ENCODE measurements at regions not wholly inside any gene's neighbourhood (a gene's known extent, or its start where the extent isn't known, plus 50 kb on each side); places are given as distances from the start of the nearest gene placed in this dataset.

DNA sequence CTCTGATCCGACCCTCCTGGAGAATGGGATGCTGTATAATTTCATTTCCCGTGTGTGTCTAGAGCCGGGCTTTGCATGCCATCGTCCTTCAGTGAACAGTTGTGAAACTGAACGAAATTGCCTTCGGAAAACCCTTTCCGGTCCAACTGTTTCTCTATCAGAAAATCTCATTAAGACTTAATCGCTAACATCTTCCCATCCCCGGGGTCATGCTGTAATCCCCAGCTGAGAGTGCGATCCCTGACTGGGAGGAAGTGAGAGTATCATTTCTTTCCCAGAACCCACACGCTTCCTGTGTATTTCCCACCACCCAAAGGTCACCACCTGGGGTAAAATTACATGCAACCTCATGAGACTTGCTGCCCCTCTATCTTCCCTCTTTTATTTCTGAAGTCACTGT, 75.6 kb upstream of the RBFOX1 start:
- H3K4me1 ChIP-seq (ENCODE audit: insufficient read depth): no peaks in the 10 kb centered on the region
- no peak for TF ChIP-seq ZNF331 (CRISPR knock-in tag; IDR thresholded peaks at IDR 0.05; ENCODE audit: low read depth)
- TF ChIP-seq, protein P1, sequence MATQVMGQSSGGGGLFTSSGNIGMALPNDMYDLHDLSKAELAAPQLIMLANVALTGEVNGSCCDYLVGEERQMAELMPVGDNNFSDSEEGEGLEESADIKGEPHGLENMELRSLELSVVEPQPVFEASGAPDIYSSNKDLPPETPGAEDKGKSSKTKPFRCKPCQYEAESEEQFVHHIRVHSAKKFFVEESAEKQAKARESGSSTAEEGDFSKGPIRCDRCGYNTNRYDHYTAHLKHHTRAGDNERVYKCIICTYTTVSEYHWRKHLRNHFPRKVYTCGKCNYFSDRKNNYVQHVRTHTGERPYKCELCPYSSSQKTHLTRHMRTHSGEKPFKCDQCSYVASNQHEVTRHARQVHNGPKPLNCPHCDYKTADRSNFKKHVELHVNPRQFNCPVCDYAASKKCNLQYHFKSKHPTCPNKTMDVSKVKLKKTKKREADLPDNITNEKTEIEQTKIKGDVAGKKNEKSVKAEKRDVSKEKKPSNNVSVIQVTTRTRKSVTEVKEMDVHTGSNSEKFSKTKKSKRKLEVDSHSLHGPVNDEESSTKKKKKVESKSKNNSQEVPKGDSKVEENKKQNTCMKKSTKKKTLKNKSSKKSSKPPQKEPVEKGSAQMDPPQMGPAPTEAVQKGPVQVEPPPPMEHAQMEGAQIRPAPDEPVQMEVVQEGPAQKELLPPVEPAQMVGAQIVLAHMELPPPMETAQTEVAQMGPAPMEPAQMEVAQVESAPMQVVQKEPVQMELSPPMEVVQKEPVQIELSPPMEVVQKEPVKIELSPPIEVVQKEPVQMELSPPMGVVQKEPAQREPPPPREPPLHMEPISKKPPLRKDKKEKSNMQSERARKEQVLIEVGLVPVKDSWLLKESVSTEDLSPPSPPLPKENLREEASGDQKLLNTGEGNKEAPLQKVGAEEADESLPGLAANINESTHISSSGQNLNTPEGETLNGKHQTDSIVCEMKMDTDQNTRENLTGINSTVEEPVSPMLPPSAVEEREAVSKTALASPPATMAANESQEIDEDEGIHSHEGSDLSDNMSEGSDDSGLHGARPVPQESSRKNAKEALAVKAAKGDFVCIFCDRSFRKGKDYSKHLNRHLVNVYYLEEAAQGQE (IDR thresholded peaks at IDR 0.05; ENCODE audit: unreplicated experiment): no peak
- TF ChIP-seq, protein P2, sequence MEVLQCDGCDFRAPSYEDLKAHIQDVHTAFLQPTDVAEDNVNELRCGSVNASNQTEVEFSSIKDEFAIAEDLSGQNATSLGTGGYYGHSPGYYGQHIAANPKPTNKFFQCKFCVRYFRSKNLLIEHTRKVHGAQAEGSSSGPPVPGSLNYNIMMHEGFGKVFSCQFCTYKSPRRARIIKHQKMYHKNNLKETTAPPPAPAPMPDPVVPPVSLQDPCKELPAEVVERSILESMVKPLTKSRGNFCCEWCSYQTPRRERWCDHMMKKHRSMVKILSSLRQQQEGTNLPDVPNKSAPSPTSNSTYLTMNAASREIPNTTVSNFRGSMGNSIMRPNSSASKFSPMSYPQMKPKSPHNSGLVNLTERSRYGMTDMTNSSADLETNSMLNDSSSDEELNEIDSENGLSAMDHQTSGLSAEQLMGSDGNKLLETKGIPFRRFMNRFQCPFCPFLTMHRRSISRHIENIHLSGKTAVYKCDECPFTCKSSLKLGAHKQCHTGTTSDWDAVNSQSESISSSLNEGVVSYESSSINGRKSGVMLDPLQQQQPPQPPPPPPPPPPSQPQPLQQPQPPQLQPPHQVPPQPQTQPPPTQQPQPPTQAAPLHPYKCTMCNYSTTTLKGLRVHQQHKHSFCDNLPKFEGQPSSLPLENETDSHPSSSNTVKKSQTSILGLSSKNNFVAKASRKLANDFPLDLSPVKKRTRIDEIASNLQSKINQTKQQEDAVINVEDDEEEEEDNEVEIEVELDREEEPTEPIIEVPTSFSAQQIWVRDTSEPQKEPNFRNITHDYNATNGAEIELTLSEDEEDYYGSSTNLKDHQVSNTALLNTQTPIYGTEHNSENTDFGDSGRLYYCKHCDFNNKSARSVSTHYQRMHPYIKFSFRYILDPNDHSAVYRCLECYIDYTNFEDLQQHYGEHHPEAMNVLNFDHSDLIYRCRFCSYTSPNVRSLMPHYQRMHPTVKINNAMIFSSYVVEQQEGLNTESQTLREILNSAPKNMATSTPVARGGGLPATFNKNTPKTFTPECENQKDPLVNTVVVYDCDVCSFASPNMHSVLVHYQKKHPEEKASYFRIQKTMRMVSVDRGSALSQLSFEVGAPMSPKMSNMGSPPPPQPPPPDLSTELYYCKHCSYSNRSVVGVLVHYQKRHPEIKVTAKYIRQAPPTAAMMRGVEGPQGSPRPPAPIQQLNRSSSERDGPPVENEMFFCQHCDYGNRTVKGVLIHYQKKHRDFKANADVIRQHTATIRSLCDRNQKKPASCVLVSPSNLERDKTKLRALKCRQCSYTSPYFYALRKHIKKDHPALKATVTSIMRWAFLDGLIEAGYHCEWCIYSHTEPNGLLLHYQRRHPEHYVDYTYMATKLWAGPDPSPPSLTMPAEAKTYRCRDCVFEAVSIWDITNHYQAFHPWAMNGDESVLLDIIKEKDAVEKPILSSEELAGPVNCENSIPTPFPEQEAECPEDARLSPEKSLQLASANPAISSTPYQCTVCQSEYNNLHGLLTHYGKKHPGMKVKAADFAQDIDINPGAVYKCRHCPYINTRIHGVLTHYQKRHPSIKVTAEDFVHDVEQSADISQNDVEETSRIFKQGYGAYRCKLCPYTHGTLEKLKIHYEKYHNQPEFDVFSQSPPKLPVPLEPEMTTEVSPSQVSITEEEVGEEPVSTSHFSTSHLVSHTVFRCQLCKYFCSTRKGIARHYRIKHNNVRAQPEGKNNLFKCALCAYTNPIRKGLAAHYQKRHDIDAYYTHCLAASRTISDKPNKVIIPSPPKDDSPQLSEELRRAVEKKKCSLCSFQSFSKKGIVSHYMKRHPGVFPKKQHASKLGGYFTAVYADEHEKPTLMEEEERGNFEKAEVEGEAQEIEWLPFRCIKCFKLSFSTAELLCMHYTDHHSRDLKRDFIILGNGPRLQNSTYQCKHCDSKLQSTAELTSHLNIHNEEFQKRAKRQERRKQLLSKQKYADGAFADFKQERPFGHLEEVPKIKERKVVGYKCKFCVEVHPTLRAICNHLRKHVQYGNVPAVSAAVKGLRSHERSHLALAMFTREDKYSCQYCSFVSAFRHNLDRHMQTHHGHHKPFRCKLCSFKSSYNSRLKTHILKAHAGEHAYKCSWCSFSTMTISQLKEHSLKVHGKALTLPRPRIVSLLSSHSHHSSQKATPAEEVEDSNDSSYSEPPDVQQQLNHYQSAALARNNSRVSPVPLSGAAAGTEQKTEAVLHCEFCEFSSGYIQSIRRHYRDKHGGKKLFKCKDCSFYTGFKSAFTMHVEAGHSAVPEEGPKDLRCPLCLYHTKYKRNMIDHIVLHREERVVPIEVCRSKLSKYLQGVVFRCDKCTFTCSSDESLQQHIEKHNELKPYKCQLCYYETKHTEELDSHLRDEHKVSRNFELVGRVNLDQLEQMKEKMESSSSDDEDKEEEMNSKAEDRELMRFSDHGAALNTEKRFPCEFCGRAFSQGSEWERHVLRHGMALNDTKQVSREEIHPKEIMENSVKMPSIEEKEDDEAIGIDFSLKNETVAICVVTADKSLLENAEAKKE (CRISPR knock-in tag; IDR thresholded peaks at IDR 0.05): no peak
- TF ChIP-seq EZH2 (IDR thresholded peaks at IDR 0.05; ENCODE audit: low read depth, unreplicated experiment): no peak
- TF ChIP-seq STAT1 (IDR thresholded peaks at IDR 0.05; ENCODE audit: unreplicated experiment): no peak
- no peak for TF ChIP-seq NANOG (IDR thresholded peaks at IDR 0.05; ENCODE audit: borderline replicate concordance)
- no peak overlapping the region for H3K4me3 Mint-ChIP-seq

More for the DNA sequence above, 75.6 kb upstream of the RBFOX1 start:
- ATAC-seq: no peak
- H3F3A ChIP-seq (replicated peaks; ENCODE audit: low read depth): no peaks in the 10 kb centered on the region
- Mint-ChIP-seq H3K4me1 (no peaks in the 10 kb centered on the region), H3K36me3 (ENCODE audit: low read depth) (no peaks in the 10 kb centered on the region), H3K27ac (no peak overlapping the region), H3K9me3 (peaks cover 54% of the 10 kb centered on the region), H3K27me3 (ENCODE audit: insufficient read depth, low read depth, poor library complexity) (no peaks in the 10 kb centered on the region)
- no peaks in the 10 kb centered on the region for H4K20me1 ChIP-seq (replicated peaks; ENCODE audit: insufficient read depth)
- DNase-seq (ENCODE audit: low spot score): no peak
- H3K36me3 ChIP-seq (ENCODE audit: insufficient read depth): no peaks in the 10 kb centered on the region; the same call in 1 of the 2 replicates
- H2AFZ ChIP-seq: no peak overlapping the region
- no peak overlapping the region for H3K4me2 ChIP-seq
- H3K27ac ChIP-seq (ENCODE audit: low read depth): no peak overlapping the region
- H3K27me3 ChIP-seq (ENCODE audit: insufficient read depth): no peaks in the 10 kb centered on the region
- no peaks in the 10 kb centered on the region for H3K9me2 ChIP-seq (ENCODE audit: insufficient read depth)
- H3K79me2 ChIP-seq (replicated peaks; ENCODE audit: insufficient read depth): no peaks in the 10 kb centered on the region
- no peak overlapping the region for H3K4me3 ChIP-seq
